ENCODE measurements at regions not wholly inside any gene's neighbourhood (a gene's known extent, or its start where the extent isn't known, plus 50 kb on each side); places are given as distances from the start of the nearest gene placed in this dataset.
"Not testable (repeated sequence)": the region's sequence is repeated elsewhere in the genome, so short reads cannot be mapped to it uniquely, and the experiment has no call there.

GRCh38 chr2:128416109-128416785 is 97.6 kb upstream of the HS6ST1 start:
- Histone ChIP-seq H3K27me3 (no peaks in the 10 kb centered on the region), H4K20me1 (no peaks in the 10 kb centered on the region), H3K4me2 (peak overlapping the region in 3 of 11 experiments; percentile 18 to 30 (median 23); a peak in 2 of 22 replicates), H3K36me3 (no peaks in the 10 kb centered on the region), H3K9ac (no peak overlapping the region), H3K9me3 (replicated peaks in 1 of 11) (peaks cover 6 to 22% (median 16%) of the 10 kb centered on the region in 11 experiments), H3K27ac (no peak overlapping the region), H3K4me3 (no peak overlapping the region), H3K4me1 (peaks cover 0 to 48% (median 28%) of the 10 kb centered on the region in 10 experiments; a peak in 14 of 20 replicates)
- TF ChIP-seq Cebpa-rat (IDR thresholded peaks at IDR 0.05), result no peak

DNA sequence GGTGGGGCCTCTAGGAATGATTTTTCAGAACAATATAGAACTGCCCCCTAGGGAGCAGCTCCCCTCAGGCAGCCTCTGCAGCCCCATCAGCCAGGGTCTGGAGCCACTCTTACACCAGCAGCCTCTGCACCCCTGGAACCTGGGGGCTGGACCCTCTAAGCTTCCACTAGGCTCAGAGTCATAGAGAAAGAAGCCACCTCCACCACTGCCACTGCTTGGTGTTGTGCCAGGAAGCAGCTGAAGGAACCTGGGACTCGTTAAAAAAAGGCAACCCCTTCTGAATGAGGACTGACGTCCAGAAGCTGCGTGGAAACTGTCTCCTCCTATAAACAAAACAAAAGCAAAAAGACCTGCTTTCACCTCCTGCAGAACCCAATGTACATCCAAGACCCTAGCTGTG is 98.1 kb upstream of the HS6ST1 start:
- Histone ChIP-seq H3K4me3 (no peak overlapping the region), H3K36me3 (0 out of 22 replicates have a peak, but pooled peaks cover 0 to 1% (median 0%) of the 10 kb centered on the region in 11 experiments), H3K27me3 (no peaks in the 10 kb centered on the region), H3K27ac (no peak overlapping the region), H3K9me3 (replicated peaks in 1 of 11) (peaks cover 12 to 27% (median 22%) of the 10 kb centered on the region in 11 experiments), H3K9ac (no peak overlapping the region), H4K20me1 (no peaks in the 10 kb centered on the region), H3K4me2 (peak overlapping the region in 3 of 11 experiments; percentile 18 to 30 (median 23); a peak in 3 of 22 replicates), H3K4me1 (peaks cover 0 to 54% (median 32%) of the 10 kb centered on the region in 10 experiments; a peak in 14 of 20 replicates)
- no peak for TF ChIP-seq Cebpa-rat (IDR thresholded peaks at IDR 0.05)

DNA sequence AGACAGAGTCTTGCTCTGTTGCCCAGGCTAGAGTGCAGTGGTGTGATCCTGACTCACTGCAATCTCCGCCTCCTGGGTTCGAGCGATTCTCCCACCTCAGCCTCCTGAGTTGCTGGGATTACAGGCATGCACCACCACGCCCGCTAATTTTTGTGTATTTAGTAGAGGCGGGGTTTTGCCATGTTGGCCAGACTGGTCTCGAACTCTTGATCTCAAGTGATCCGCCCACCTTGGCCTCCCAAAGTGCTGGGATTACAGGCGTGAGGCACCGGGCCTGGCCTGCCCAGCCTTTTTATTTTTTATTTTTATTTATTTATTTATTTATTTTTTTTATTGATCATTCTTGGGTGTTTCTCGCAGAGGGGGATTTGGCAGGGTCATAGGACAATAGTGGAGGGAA is 98.6 kb upstream of the HS6ST1 start:
- not testable (repeated sequence) for H3K27me3 ChIP-seq, H3K4me3 ChIP-seq, H3K9ac ChIP-seq, H4K20me1 ChIP-seq, H3K27ac ChIP-seq, H3K36me3 ChIP-seq
- peak overlapping the region in 1 of 11 experiments; percentile 23; a peak in 2 of 22 replicates for H3K4me2 ChIP-seq
- H3K9me3 ChIP-seq (replicated peaks in 1 of 11), result peaks cover 17 to 32% (median 26%) of the 10 kb centered on the region in 11 experiments
- peaks cover 0 to 54% (median 31%) of the 10 kb centered on the region in 10 experiments; a peak in 14 of 20 replicates for H3K4me1 ChIP-seq

GRCh38 chr2:128420131-128420530 is 101.5 kb upstream of the HS6ST1 start:
- Histone ChIP-seq H3K36me3 (peaks cover 0 to 3% (median 0%) of the 10 kb centered on the region in 11 experiments; a peak in 1 of 22 replicates), H4K20me1 (no peaks in the 10 kb centered on the region), H3K27me3 (no peaks in the 10 kb centered on the region; a peak in 1 of 22 replicates), H3K9me3 (replicated peaks in 1 of 11) (peaks cover 25 to 48% (median 38%) of the 10 kb centered on the region in 11 experiments), H3K9ac (no peak overlapping the region), H3K4me1 (peaks cover 0 to 29% (median 14%) of the 10 kb centered on the region in 10 experiments; a peak in 13 of 20 replicates), H3K27ac (no peak overlapping the region), H3K4me2 (peak overlapping the region in 1 of 11 experiments; percentile 50; a peak in 1 of 22 replicates), H3K4me3 (no peak overlapping the region)
- TF ChIP-seq Cebpa-rat (IDR thresholded peaks at IDR 0.05), result no peak

DNA sequence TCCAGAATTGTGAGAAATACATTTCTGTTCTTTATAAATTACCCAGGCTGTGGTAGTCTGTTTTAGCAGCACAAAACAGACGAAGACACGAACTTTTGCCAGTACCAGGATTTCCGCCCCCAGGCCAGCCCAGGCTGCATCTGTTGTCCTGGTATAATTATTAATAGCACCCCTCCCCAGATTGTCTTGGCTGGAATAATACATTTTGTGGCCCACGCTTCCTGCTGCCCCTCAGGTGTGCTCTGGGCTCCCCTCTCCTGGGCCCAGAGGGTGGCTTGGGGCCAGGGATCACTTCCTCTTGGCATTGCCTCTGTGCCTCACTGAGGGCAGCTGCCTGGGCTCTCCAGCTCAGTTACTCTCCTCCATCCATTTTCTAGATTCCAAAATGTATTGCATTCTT is 102.1 kb upstream of the HS6ST1 start:
- Histone ChIP-seq H3K4me3 (no peak overlapping the region), H3K9me3 (replicated peaks in 1 of 11) (peaks cover 25 to 48% (median 38%) of the 10 kb centered on the region in 11 experiments), H3K27ac (no peak overlapping the region), H3K4me2 (peak overlapping the region in 7 of 11 experiments; percentile 10 to 54 (median 44); a peak in 13 of 22 replicates), H3K36me3 (peaks cover 0 to 3% (median 0%) of the 10 kb centered on the region in 11 experiments; a peak in 1 of 22 replicates), H3K27me3 (no peaks in the 10 kb centered on the region; a peak in 1 of 22 replicates), H3K4me1 (peaks cover 0 to 29% (median 14%) of the 10 kb centered on the region in 10 experiments; a peak in 13 of 20 replicates), H4K20me1 (no peaks in the 10 kb centered on the region), H3K9ac (no peak overlapping the region)
- no peak for TF ChIP-seq Cebpa-rat (IDR thresholded peaks at IDR 0.05)

GRCh38 chr2:128421286-128421685 is 102.6 kb upstream of the HS6ST1 start:
- Histone ChIP-seq H4K20me1 (no peaks in the 10 kb centered on the region), H3K4me3 (no peak overlapping the region), H3K27me3 (no peaks in the 10 kb centered on the region; a peak in 1 of 22 replicates), H3K4me1 (peaks cover 0 to 32% (median 14%) of the 10 kb centered on the region in 10 experiments; a peak in 13 of 20 replicates), H3K4me2 (peak overlapping the region in 7 of 11 experiments; percentile 10 to 54 (median 44); a peak in 11 of 22 replicates), H3K36me3 (peaks cover 0 to 3% (median 0%) of the 10 kb centered on the region in 11 experiments; a peak in 1 of 22 replicates), H3K9me3 (replicated peaks in 1 of 11) (peaks cover 25 to 48% (median 38%) of the 10 kb centered on the region in 11 experiments), H3K27ac (no peak overlapping the region), H3K9ac (no peak overlapping the region)
- no peak for TF ChIP-seq Cebpa-rat (IDR thresholded peaks at IDR 0.05)

DNA sequence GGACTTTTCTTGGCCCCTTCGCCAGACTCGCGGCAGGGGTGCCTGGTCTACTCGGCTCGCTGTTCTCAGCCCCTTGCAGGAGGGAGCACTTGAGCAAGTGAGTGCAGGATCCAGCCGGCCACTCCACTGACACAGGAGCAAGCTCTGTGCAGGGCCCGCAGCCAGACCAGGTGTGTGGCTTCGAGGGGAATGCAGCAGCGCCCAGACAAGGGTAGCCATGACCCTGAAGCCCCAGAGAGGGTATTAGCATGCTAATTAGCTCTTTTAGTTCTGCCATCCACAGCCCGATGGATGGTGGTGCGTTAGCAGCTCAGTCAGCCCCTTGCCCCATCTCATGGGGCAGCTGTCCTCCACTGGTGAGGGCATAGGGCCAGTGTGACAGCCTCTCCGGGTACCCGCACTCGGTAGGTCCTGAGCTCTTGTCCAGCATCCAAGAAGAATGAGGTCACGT is 103.2 kb upstream of the HS6ST1 start:
- H3K9ac ChIP-seq, result no peak overlapping the region
- no peak overlapping the region for H3K4me3 ChIP-seq
- TF ChIP-seq Cebpa-rat (IDR thresholded peaks at IDR 0.05), result no peak
- H4K20me1 ChIP-seq, result no peaks in the 10 kb centered on the region
- no peaks in the 10 kb centered on the region; a peak in 1 of 22 replicates for H3K27me3 ChIP-seq
- H3K4me2 ChIP-seq, result peak overlapping the region in 4 of 11 experiments; percentile 24 to 54 (median 50); a peak in 7 of 22 replicates
- peaks cover 0 to 32% (median 15%) of the 10 kb centered on the region in 10 experiments; a peak in 13 of 20 replicates for H3K4me1 ChIP-seq
- no peak overlapping the region for H3K27ac ChIP-seq
- H3K9me3 ChIP-seq (replicated peaks in 1 of 11), result peaks cover 25 to 48% (median 38%) of the 10 kb centered on the region in 11 experiments
- peaks cover 0 to 3% (median 0%) of the 10 kb centered on the region in 11 experiments; a peak in 1 of 22 replicates for H3K36me3 ChIP-seq

GRCh38 chr2:128422571-128422970 is 103.9 kb upstream of the HS6ST1 start:
- no peaks in the 10 kb centered on the region; a peak in 1 of 22 replicates for H3K27me3 ChIP-seq
- H3K4me1 ChIP-seq, result peaks cover 0 to 36% (median 15%) of the 10 kb centered on the region in 10 experiments; a peak in 13 of 20 replicates
- peaks cover 25 to 48% (median 38%) of the 10 kb centered on the region in 11 experiments for H3K9me3 ChIP-seq (replicated peaks in 1 of 11)
- H3K27ac ChIP-seq, result no peak overlapping the region
- no peak overlapping the region for H3K9ac ChIP-seq
- H3K36me3 ChIP-seq, result peaks cover 0 to 3% (median 0%) of the 10 kb centered on the region in 11 experiments; a peak in 1 of 22 replicates
- no peak for TF ChIP-seq Cebpa-rat (IDR thresholded peaks at IDR 0.05)
- H3K4me2 ChIP-seq, result no peak overlapping the region
- no peaks in the 10 kb centered on the region for H4K20me1 ChIP-seq
- no peak overlapping the region for H3K4me3 ChIP-seq

DNA sequence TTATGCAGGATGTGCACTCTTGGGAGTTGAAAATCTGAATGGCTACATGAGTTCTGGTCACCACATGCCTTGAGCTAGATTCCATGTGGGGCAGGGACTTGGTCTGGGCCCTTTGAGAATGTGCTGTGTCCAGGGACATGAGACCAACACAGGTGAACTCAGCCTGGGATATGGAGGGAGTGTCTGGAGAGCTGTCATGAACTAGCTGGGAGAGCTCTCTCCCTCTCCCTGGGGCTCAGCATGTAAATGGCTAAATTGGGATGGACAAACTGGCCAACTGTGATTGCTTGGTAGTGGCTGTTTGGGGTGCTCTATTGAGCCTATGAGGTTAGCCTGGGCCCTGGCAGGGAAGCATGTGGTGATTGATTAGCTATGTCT is 105.1 kb upstream of the HS6ST1 start:
- Histone ChIP-seq H3K27me3 (no peaks in the 10 kb centered on the region; a peak in 1 of 22 replicates), H3K9me3 (replicated peaks in 1 of 11) (peaks cover 25 to 48% (median 39%) of the 10 kb centered on the region in 11 experiments), H3K27ac (no peak overlapping the region), H3K4me2 (no peak overlapping the region), H3K4me1 (peaks cover 0 to 47% (median 15%) of the 10 kb centered on the region in 10 experiments; a peak in 13 of 20 replicates), H3K4me3 (no peak overlapping the region), H4K20me1 (no peaks in the 10 kb centered on the region), H3K36me3 (peaks cover 0 to 3% (median 0%) of the 10 kb centered on the region in 11 experiments; a peak in 1 of 22 replicates), H3K9ac (no peak overlapping the region)
- no peak for TF ChIP-seq Cebpa-rat (IDR thresholded peaks at IDR 0.05)

Data from BLaER1 treated with 17β-estradiol and CSF1 and Interleukin-3, amounts not matched to agents 10 nM and 100 nM (cell line).